CMK (cell line): ENCODE measurements at regions not wholly inside any gene's neighbourhood (a gene's known extent, or its start where the extent isn't known, plus 50 kb on each side); places are given as distances from the start of the nearest gene placed in this dataset.

ENCODE experiments used
- DNase-seq: peaks from one replicate; pipeline ENCODE4 v3.0.0-alpha.2; 2010; ENCODE audit warnings: low read depth

DNA sequence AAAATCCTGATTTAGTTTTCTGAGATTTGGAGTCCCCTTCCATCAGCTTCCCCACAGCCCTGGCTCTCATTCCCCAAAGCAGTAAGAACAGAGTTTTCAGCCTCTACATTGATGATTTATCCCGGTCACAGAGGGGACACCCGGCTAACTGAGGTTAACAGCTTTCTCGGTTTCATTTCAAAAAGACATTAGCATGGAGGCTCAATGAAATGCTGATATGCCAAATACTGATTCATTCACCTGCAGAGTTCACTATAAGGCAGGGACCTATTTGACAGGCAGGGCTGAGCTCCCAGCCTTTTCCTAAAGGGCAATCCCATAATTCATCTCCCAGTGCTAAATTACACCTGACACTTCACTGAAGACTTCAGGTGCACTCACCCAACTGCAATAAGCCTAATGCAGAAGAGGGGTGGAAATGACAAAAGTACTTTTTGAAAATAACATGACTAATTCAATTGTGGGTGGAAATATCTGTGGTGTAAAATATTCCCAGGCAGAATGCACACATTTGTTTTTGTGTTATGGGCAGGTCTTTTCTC lies 99.8 kb upstream of the PMFBP1 start:
- DNase-seq, result no peak

DNA sequence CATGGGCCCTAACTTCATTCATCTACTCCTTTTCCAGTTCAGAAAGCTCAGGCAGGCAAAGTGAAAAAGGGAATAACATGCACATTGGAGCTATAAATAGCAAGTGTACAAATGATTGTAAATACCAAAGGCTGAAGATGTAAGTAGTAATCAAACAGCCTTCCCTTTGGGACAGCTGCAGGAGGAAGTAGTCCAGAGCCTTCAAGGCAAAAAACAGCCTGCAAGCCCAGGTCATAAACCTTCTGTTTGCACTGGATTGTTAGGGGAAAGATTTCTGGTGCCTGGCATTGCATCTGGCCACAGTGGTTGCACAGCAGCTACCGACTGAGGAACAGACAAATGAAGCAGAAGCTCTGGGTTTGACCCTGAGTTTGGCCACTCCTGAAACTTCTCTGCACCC lies 98.6 kb upstream of the PMFBP1 start:
- DNase-seq, result no peak

DNA sequence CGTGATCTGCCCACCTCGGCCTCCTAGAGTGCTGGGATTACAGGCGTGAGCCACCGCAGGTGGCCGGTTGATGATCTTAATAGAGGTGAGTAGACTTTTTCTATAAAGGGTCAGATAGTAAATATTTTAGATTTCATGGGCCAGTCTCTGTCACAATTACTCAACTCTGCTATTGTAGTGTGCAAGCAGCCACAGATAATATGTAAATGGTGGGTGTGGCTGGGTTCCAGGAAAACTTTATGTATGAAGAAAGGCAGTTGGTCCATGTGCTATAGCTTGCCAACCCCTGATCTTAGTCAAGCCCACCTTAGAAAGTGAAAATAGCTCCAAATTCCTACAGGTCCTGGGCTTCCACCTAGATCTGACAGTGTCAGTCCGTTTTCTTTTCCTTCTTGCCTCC lies 94.9 kb upstream of the PMFBP1 start:
- DNase-seq, result no peak

DNA sequence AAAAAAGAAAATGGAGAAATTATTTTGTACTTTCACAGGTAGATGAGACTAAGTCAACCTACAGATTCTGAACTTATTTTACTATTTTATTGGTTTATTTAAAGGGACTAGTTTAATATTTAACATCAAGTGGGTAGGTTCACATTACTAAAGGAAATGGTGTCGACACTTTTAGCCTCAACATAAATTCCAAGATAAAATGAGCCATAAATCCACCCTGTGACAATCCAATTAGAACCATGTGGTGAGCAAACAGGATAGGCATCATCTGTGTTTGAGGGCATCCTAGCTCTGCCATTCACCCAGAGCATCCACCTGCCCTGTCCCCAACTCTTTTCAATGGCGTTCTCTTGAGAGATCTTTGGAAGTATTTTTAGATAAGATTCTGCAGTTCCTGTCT lies 92.8 kb upstream of the PMFBP1 start:
- no peak for DNase-seq

DNA sequence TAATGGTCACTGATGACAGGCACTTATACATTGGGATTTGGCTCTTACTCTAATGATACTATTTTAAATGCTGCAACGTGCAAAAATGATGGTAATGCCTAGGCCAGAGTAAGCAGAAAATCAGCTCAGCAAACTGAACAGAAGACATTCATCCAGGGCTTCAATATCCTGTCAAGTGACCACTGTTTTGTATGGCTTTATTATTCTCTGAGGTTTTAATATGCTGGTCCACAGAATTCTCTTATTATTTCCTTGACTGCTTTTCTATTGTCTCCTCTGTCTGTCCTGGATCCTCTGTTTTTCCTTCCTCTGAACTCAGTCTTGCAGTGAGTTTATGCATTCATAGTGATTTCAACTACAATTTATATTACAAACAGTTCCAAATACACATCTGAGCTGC lies 90.8 kb upstream of the PMFBP1 start:
- DNase-seq, result no peak

DNA sequence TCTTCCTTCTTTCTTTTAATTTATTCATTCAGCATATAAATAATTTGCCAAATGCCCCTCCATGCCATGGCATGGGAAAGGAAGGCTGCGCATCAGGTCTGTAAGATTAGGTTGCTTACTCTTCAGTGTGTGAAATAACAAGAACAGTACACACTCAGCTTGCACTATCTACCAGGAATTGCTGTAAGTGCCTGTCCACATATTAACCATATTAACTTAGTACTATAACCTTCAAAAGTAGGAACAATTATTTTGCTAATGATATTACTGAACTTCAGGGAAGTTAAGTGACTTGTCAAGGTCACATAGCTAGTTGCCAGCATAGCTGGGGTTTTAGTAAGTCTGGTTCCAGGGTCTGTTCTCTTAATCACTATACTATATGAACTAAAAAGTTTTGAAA lies 89.2 kb upstream of the PMFBP1 start:
- DNase-seq, result no peak

DNA sequence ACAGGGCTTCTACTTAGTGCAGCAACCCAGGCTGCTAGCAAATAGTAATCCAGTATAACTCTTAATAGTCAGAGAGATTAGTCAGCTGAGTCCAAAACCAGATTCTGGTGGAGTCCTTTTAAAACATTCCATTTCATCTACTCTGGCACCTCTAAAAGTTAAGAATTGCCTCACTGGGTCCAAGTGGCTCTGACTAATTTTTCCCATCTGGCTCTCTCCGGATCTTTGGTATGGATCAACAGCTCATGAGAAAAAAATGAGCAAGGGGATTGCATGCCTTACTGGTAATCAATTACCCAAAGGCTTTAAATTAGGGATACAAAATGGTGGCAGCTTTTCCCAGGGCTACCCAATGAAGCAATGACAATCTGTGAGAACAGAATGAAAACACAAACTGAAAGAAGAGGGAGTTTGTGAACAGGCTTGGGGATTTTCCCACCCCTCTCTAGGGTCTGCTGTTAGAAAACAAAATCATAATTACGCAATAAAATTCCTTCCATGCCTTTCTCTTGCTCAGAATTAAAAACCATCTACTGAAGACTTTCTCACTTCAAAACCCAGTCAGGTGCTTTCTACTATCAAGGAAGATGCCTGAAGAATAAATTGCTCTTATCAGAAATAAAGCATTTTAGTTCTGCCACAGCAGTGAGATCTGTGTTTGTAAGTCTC lies 84.6 kb upstream of the PMFBP1 start:
- DNase-seq, result no peak

DNA sequence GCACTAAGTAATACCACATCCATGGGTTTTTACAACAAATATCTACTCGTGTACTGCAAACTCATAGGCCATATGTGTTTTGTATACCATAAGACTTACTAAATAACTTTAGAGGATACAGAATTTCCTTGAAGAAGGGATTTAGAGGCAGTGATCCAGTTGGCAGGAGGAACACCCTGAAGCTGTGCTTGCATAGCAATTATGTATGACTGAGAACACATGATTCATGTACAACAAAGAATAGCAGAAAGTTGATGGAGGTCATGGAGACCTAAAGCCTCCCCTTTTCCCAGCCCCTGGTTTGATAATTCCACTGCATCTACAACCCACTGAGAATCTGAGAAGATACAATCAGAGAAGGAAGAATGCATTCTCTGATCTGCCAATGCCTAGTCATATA lies 83.8 kb upstream of the PMFBP1 start:
- DNase-seq, result no peak

DNA sequence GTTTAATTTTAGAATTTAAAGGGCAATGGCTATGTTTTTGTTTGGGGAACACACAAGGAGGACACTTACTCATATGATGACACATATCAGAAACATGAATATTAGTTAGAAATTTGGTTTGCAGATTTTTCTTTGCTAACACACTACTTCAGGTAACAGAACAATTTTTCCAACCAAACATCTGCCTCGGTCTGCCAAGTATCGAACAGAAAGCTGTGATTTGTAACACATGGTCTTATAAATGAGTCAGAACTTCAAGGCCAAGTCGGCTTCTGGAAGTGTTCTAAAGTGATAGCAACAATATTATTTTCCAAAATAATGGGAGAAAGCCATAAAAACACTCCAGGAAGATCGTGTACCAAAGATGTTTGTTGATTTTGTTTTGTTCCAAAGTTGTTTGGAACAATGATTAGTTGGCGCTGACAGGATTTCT lies 75.9 kb upstream of the PMFBP1 start:
- DNase-seq, result no peak

DNA sequence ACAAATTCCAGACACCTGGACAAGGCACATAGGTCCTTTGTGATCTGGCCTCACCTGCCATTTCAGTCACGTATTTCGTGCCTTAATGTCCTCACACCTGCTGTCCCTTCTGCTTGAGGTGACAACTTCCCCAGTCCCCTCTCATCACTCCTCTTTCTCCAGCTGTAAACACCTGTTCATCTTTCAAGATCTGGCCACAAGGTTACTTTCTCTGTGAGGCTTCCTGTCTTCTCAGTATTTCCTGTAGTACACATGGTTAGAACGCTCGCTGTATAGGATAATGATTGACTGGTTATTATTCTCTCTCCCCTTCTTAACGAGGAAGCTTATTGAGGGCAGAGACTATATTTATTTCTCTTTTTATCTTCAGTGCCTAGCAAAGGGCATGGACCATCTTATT lies 74.5 kb upstream of the PMFBP1 start:
- no peak for DNase-seq

DNA sequence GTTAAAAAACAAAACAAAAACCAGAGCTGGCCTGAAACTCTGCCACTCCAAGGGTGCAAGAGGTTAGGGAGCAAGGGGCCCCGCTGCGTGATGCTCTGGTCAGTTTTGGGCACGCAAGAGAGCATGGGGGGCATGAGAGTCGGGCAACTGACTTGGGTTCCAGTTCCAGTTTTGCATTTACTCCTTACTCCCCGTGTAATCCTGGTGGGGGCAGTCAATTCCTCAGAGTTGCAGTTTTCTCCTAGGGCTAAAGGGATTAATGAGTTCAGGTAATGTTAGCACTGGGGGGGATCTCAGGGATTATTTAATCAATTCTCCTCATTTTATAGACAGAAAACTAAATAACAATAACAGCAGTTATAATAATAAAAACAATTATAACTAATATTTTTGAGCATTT lies 72.9 kb upstream of the PMFBP1 start:
- DNase-seq, result no peak

DNA sequence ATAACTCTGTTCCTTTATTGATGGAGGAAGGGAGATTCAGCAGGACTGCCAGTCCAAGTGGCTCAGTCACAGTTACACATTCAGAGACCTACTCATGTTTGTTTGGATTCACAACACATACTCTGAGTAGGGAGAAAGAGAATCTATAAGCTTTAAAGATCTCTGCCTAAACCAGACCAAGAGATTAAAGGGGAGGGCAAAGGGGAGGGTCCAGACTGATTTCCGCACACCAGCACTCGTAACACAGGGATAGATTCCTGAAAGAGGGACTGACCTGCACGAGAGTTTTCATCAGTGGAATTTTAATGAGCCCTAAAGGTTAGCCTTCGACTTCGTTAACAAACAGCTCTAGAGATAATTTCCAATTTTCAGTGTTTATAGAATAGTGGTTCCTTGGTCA lies 71.7 kb upstream of the PMFBP1 start:
- no peak for DNase-seq

DNA sequence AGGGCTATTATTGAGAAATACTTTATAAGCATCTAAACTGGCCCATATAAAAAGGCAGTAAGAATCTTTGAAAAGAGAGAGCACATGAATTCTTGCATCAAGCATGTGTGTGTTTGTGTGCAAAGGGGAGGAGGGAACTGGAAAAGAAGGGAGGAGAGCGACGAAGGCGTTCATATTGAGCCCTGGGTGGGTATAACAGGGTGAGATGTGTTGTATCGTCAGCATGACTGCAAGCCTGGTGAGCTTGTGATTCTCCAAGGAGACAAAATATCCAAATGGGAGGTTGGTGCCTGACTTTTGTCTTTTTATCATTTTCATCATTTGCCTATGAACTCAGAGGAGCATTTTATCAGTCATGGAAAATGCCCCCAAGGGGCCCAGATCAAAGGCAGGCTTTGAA lies 70.8 kb upstream of the PMFBP1 start:
- no peak for DNase-seq

DNA sequence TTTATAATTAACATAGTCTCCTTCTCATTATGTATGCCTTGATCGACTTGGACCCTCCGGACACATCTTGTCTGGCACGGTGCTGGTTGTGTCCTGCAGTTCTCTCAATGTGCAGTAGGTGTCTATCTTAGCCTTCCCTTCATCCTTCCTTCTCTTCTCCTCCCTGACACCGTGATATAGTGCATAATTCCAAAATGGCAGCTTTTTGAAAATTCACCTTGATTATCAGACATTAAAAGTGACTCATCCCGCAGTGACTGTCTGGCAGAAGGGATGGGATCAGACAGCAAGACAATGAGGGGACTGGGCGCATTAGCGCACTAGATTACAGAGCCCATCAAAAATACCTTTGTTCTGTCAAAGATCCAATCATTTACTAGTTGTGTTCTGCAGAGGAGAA lies 70.0 kb upstream of the PMFBP1 start:
- DNase-seq, result peak; percentile 18

DNA sequence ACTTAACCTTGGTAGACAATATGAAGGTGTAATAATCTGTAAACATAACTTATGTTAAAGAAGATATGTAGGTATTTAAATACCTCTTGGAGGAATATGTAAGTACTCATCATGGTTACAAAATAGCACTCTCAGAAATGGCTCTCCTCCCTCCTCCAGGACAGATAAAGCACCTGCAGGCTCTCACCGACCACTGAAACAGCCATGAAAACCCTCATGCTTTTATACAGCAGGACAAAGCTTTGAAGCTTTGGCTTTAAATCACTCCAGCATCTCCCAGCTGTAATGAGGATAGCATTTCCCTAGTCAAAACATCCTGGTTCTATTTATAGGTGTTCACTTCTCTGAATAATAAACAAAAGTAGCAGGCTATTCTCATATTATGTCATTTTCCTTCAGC lies 69.1 kb upstream of the PMFBP1 start:
- no peak for DNase-seq

DNA sequence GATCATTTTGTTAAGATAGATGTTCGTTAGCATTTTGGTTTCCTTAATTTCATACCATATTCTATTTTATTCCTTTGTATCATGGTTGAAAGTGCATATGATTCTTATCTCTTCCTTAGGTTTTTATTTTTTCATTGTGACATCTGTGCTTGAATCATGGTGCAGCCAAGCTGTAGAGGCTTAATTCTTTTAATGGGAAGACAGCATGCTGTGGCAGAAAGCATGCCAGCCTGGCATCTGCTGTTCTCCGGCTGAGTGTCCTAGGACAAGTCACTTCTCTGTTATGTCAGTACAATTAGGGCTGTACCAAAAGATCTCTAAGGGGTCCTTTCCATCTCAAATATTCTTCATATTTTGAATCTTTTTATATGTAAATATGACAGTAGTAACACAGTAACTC lies 68.5 kb upstream of the PMFBP1 start:
- no peak for DNase-seq

DNA sequence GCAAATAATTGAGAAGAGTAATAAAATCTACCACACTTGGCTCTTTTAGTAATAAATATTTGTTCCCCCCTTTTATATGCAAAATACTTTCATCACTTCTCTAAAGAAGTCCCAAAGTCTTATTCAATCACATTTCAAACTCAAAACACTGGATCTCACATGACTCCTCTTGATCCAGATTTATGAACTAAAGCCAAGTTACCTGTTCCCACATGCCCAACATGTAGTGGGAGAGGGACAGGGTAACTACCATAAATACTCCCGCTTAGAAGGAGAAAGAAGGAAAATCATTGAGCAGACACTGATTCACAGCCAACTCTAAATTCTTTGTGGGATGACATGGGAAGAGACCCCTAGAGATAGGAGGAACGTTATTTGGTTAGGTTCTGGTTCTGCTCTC lies 64.9 kb upstream of the PMFBP1 start:
- no peak for DNase-seq

DNA sequence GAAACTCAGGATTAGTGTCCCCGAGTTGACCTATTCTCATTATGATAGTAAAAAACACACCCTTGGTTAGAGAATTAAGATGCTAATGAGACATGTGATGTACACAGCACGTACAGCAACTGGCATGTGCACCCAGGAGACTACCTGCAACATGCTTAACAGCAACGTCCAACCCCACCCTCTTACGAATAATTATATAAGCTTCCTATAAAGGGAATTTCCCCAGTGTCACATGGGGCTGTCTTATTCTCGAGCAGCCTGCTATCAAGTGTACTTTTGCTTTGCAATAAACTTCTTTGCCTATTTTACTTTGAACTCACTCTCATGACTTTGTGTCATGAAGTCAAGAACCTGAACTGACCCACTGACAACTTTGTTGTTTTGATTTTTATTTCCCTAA lies 62.4 kb upstream of the PMFBP1 start:
- DNase-seq, result no peak

DNA sequence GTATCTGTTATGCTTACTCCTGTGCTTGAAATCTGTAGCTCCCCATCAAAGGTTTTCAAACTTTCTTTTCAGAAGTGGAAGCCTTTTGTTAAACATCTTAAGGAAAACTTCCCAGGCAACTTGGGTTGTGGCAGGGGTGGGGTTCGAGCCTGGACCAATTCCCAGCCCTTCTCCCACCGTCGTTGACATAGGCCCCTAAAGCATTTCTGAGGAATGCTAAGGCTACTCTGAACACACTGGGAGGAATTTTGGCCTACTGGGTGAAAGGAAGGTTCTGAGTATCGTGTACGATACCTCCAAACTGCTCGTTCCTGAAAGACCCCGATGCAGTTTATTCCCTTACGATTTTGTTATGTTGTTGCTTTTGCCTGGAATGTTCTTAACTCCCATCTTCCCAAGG lies 56.1 kb upstream of the PMFBP1 start:
- DNase-seq, result no peak

DNA sequence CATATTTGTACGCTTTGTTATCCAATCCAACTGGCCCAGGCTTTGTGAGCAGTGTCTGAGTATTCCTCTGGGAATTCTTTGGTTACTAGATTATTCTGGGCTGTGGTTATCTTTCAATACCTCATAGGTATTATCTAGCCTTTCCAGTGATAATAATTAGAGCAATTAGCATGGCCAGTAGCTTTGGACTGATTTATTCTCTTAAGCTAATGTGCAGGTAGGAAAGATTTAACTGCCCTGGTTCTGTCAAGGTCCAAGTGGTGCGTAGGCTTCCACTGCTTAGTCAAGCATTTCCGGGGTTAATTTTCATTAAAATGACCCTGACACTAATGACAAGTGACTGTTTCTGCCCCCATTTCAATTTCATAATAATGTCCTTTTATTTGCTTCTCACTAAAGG lies 54.2 kb upstream of the PMFBP1 start:
- no peak for DNase-seq

DNA sequence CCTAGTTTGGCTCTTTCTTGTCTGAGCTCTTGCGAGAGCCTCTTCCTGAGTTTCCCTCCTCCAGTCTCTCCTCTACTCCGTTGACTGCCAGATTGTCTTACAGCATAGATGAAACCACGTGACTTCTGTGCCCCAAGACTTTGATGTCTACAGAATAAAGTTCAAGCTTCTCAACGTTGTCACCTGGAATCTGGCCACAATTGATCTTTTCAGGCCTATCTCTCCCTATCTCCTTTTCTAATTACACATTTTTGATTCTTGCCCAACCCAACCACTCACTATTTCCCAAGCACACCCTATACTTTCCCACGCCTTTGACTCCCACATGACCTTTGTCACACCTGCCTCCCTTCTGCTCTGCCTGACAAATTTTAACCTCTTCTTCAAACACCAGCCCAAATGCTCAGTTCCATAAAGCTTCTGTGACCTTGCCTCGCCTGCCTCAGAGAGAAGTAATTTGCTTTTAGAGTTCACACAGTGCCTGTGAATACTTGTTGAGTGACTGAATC lies 52.4 kb upstream of the PMFBP1 start:
- no peak for DNase-seq

DNA sequence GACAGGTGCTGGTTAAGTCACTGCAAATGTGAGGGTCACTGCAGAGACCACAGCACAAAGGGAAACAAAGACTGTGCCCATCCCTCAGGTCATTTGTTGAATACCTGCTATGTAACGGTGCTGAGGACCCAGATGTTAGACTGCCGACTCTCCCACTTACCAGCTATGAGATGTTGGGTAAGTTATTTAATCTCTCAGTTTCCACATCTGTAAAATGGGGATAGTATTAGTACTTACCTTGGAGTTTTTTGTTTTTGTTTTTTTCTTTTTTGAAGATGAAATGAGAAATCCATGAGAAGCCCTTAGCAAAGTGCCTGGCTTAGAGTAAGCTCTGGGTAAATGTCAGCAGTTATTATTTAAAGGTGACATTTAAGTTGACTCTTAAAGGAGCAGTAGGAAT lies 50.5 kb upstream of the PMFBP1 start:
- no peak for DNase-seq
